Loucy (cell line): ENCODE measurements at regions not wholly inside any gene's neighbourhood (a gene's known extent, or its start where the extent isn't known, plus 50 kb on each side); places are given as distances from the start of the nearest gene placed in this dataset.

ENCODE experiments used
- CTCF ChIP-seq: fragments of 200-600 bp; sonication (generic); conservative IDR thresholded peaks from 2 replicates; pipeline ENCODE4 v1.5.1; 2014; ENCODE audit warnings: mild to moderate bottlenecking, antibody characterized with exemption, low read length
- EZH2phosphoT487 ChIP-seq: fragments of 200-600 bp; IDR thresholded peaks from 2 replicates; pipeline ENCODE4 v1.6.1; 2018; ENCODE audit warnings: antibody characterized with exemption, mild to moderate bottlenecking, moderate library complexity, borderline replicate concordance

GRCh38 chr5:155512329-155512728 lies 498.8 kb downstream of the KIF4B start:
- no peak for TF ChIP-seq CTCF
- TF ChIP-seq EZH2phosphoT487 = no peak
